HUES6 (cell line): ENCODE measurements at regions not wholly inside any gene's neighbourhood (a gene's known extent, or its start where the extent isn't known, plus 50 kb on each side); places are given as distances from the start of the nearest gene placed in this dataset.

Source experiments
- H3K27ac ChIP-seq: 2 replicates; pipeline ENCODE4 v1.7.0; 2013; ENCODE audit warnings: low read depth, mild to moderate bottlenecking, low read length, inconsistent platforms
- H3K27me3 ChIP-seq: 2 replicates; pipeline ENCODE4 v1.6.1; 2013; ENCODE audit warnings: low read length; ENCODE audit not compliant: control insufficient read depth, insufficient read depth
- H3K36me3 ChIP-seq: 2 replicates; pipeline ENCODE4 v1.6.1; 2013; ENCODE audit warnings: low read length; ENCODE audit not compliant: control insufficient read depth, insufficient read depth
- H3K4me1 ChIP-seq: 2 replicates; pipeline ENCODE4 v1.6.1; 2013; ENCODE audit warnings: low read length; ENCODE audit not compliant: control insufficient read depth, insufficient read depth
- H3K4me3 ChIP-seq: 2 replicates; pipeline ENCODE4 v1.5.1; 2013; ENCODE audit warnings: low read depth, low read length
- H3K9ac ChIP-seq: one replicate; pipeline ENCODE4 v1.6.1; 2013; ENCODE audit warnings: mild to moderate bottlenecking, low read length
- H3K9me3 ChIP-seq: 2 replicates; pipeline ENCODE4 v1.6.1; 2013; ENCODE audit warnings: low read depth, low read length; ENCODE audit not compliant: control insufficient read depth, insufficient read depth

- H3K27me3 ChIP-seq = 0 out of 2 replicates have a peak, but pooled peaks cover 10% of the 10 kb centered on the region
- H3K27ac ChIP-seq = no peak overlapping the region
- no peaks in the 10 kb centered on the region for H3K36me3 ChIP-seq
- no peak overlapping the region for H3K4me3 ChIP-seq
- no peaks in the 10 kb centered on the region for H3K9me3 ChIP-seq
- H3K9ac ChIP-seq = no peak overlapping the region
- peaks cover 32% of the 10 kb centered on the region for H3K4me1 ChIP-seq
Observed at GRCh38 chr12:114750917-114751316, 66.9 kb upstream of the TBX3 start.

GRCh38 chr12:114749065-114749464, 65.1 kb upstream of the TBX3 start:
- Histone ChIP-seq H3K9me3 (no peaks in the 10 kb centered on the region), H3K9ac (no peak overlapping the region), H3K27ac (no peak overlapping the region), H3K27me3 (0 out of 2 replicates have a peak, but pooled peaks cover 10% of the 10 kb centered on the region), H3K36me3 (no peaks in the 10 kb centered on the region), H3K4me1 (peaks cover 32% of the 10 kb centered on the region), H3K4me3 (no peak overlapping the region)

- no peak overlapping the region for H3K4me3 ChIP-seq
- H3K4me1 ChIP-seq = peaks cover 33% of the 10 kb centered on the region
- no peak overlapping the region for H3K9ac ChIP-seq
- no peaks in the 10 kb centered on the region for H3K36me3 ChIP-seq
- H3K27me3 ChIP-seq = 0 out of 2 replicates have a peak, but pooled peaks cover 10% of the 10 kb centered on the region
- H3K27ac ChIP-seq = no peak overlapping the region
- no peaks in the 10 kb centered on the region for H3K9me3 ChIP-seq
Observed at GRCh38 chr12:114747012-114747858, 63.3 kb upstream of the TBX3 start.

GRCh38 chr12:114746297-114747011, 62.5 kb upstream of the TBX3 start:
- Histone ChIP-seq H3K36me3 (no peaks in the 10 kb centered on the region), H3K4me3 (no peak overlapping the region), H3K9ac (no peak overlapping the region), H3K9me3 (no peaks in the 10 kb centered on the region), H3K27me3 (0 out of 2 replicates have a peak, but pooled peaks cover 10% of the 10 kb centered on the region), H3K27ac (no peak overlapping the region), H3K4me1 (peaks cover 28% of the 10 kb centered on the region; the same call in 1 of the 2 replicates)

GRCh38 chr12:114744691-114745090, 60.7 kb upstream of the TBX3 start:
- Histone ChIP-seq H3K36me3 (no peaks in the 10 kb centered on the region), H3K9me3 (no peaks in the 10 kb centered on the region), H3K4me1 (peaks cover 28% of the 10 kb centered on the region; the same call in 1 of the 2 replicates), H3K27me3 (0 out of 2 replicates have a peak, but pooled peaks cover 4% of the 10 kb centered on the region), H3K4me3 (no peak overlapping the region), H3K27ac (no peak overlapping the region), H3K9ac (no peak overlapping the region)

- Histone ChIP-seq H3K36me3 (no peaks in the 10 kb centered on the region), H3K9me3 (no peaks in the 10 kb centered on the region), H3K27ac (no peak overlapping the region), H3K9ac (no peak overlapping the region), H3K4me1 (peaks cover 27% of the 10 kb centered on the region; the same call in 1 of the 2 replicates), H3K4me3 (no peak overlapping the region), H3K27me3 (0 out of 2 replicates have a peak, but pooled peaks cover 2% of the 10 kb centered on the region)
Observed at GRCh38 chr12:114744285-114744684, 60.3 kb upstream of the TBX3 start.

GRCh38 chr12:114743799-114744198, 59.8 kb upstream of the TBX3 start:
- 0 out of 2 replicates have a peak, but pooled peaks cover 2% of the 10 kb centered on the region for H3K27me3 ChIP-seq
- no peak overlapping the region for H3K27ac ChIP-seq
- peaks cover 25% of the 10 kb centered on the region; the same call in 1 of the 2 replicates for H3K4me1 ChIP-seq
- H3K9ac ChIP-seq = no peak overlapping the region
- H3K4me3 ChIP-seq = no peak overlapping the region
- no peaks in the 10 kb centered on the region for H3K36me3 ChIP-seq
- H3K9me3 ChIP-seq = no peaks in the 10 kb centered on the region

- Histone ChIP-seq H3K27ac (no peak overlapping the region), H3K9me3 (no peaks in the 10 kb centered on the region)
Observed at GRCh38 chr12:114743289-114743688, 59.3 kb upstream of the TBX3 start.

GRCh38 chr12:114742363-114742762, 58.4 kb upstream of the TBX3 start:
- Histone ChIP-seq H3K27me3 (peaks cover 8% of the 10 kb centered on the region; the same call in 1 of the 2 replicates), H3K9ac (no peak overlapping the region), H3K36me3 (no peaks in the 10 kb centered on the region), H3K4me1 (peaks cover 18% of the 10 kb centered on the region; the same call in 1 of the 2 replicates), H3K27ac (no peak overlapping the region), H3K9me3 (no peaks in the 10 kb centered on the region), H3K4me3 (no peak overlapping the region)

More at GRCh38 chr12:114743289-114743688, 59.3 kb upstream of the TBX3 start:
- Histone ChIP-seq H3K4me1 (peaks cover 25% of the 10 kb centered on the region; the same call in 1 of the 2 replicates), H3K4me3 (no peak overlapping the region), H3K27me3 (0 out of 2 replicates have a peak, but pooled peaks cover 2% of the 10 kb centered on the region), H3K36me3 (no peaks in the 10 kb centered on the region), H3K9ac (no peak overlapping the region)

- Histone ChIP-seq H3K9me3 (no peaks in the 10 kb centered on the region), H3K4me1 (peaks cover 16% of the 10 kb centered on the region; the same call in 1 of the 2 replicates), H3K36me3 (no peaks in the 10 kb centered on the region), H3K27me3 (peaks cover 12% of the 10 kb centered on the region), H3K9ac (no peak overlapping the region), H3K27ac (no peak overlapping the region), H3K4me3 (no peak overlapping the region)
Observed at GRCh38 chr12:114741940-114742339, 58.0 kb upstream of the TBX3 start.
